Suprapubic skin (tissue), 4 donors: ENCODE measurements at regions not wholly inside any gene's neighbourhood (a gene's known extent, or its start where the extent isn't known, plus 50 kb on each side); places are given as distances from the start of the nearest gene placed in this dataset.
"Not testable (repeated sequence)": the region's sequence is repeated elsewhere in the genome, so short reads cannot be mapped to it uniquely, and the experiment has no call there.

Experiments used
- DNase-seq, 2 donors: peaks; one replicate each; pipeline ENCODE4 v3.0.0-alpha.2; 2019; ENCODE audit warnings: low spot score in 2 of 2
- H3K27ac ChIP-seq: fragments of 200-600 bp; sonication (generic); one replicate; pipeline ENCODE4 v1.5.1; 2019
- H3K27me3 ChIP-seq: fragments of 200-600 bp; sonication (generic); one replicate; pipeline ENCODE4 v1.5.1; 2019
- H3K36me3 ChIP-seq: fragments of 200-600 bp; sonication (generic); one replicate; pipeline ENCODE4 v1.5.1; 2019
- H3K4me1 ChIP-seq: fragments of 200-600 bp; sonication (generic); one replicate; pipeline ENCODE4 v1.5.1; 2019
- H3K4me3 ChIP-seq: fragments of 200-600 bp; sonication (generic); one replicate; pipeline ENCODE4 v1.5.1; 2019; ENCODE audit warnings: mild to moderate bottlenecking
- H3K9me3 ChIP-seq: fragments of 200-600 bp; sonication (generic); one replicate; pipeline ENCODE4 v1.5.1; 2019
- EP300 ChIP-seq: sonication (generic); formaldehyde crosslinking; IDR thresholded peaks from one replicate; pipeline ENCODE4 v1.6.1; 2017; ENCODE audit warnings: antibody characterized with exemption
- POLR2A ChIP-seq, 2 donors: fragments of 450-650 bp; IDR thresholded peaks; one replicate each; pipeline ENCODE4 v1.6.1; 2017; ENCODE audit warnings: antibody characterized with exemption in 2 of 2, mild to moderate bottlenecking in 2 of 2, moderate library complexity in 2 of 2
- POLR2AphosphoS5 ChIP-seq, 3 donors: sonication (generic); formaldehyde crosslinking; IDR thresholded peaks; one replicate each; pipeline ENCODE4 v1.6.1; 2017; ENCODE audit warnings: antibody characterized with exemption in 3 of 3
- WGBS: methylation state at CpG from one replicate; pipeline ENCODE4 v1.1.5; 2018; 5-methylcytosine and 5-hydroxymethylcytosine counted together
- TF ChIP-seq, protein P1 (sequence below), 2 donors: fragments of 200-600 bp in 1 of 2; fragments of 450-650 bp in 1 of 2; sonication (generic) in 1 of 2; IDR thresholded peaks; one replicate each; pipeline ENCODE4 v1.5.1; 2016 to 2019; ENCODE audit warnings: antibody characterized with exemption in 2 of 2, mild to moderate bottlenecking in 1 of 2, moderate library complexity in 1 of 2

DNA sequence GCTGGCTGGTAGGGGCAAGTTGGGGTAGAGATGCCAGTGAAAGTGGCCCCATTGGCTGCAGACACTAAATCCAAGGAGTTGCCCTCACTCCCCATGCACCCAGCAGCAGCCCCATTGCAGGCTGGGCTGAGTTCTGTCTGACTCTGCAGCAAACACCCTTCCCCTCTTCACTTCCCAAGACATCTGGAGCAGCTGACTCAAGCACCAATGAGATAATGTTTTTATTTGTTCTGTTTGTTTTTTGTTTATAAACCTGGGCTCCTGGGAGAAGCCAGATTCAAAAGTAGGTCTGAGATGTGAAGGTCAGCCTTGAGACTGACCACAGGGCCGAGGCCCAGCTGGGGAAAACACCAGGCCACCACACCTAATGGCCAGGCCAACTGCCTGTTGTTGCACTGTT lies 545.9 kb upstream of the KLF4 start:
- Histone ChIP-seq H3K4me1 (peaks cover 16% of the 10 kb centered on the region), H3K4me3 (no peak overlapping the region), H3K27me3 (no peaks in the 10 kb centered on the region), H3K36me3 (no peaks in the 10 kb centered on the region), H3K9me3 (no peaks in the 10 kb centered on the region), H3K27ac (no peak overlapping the region)
- WGBS = 100% methylated on average over 1 of the region's 1 CpG
- DNase-seq = no peak
- no peak for TF ChIP-seq POLR2A (IDR thresholded peaks at IDR 0.05)
- TF ChIP-seq, protein P1, sequence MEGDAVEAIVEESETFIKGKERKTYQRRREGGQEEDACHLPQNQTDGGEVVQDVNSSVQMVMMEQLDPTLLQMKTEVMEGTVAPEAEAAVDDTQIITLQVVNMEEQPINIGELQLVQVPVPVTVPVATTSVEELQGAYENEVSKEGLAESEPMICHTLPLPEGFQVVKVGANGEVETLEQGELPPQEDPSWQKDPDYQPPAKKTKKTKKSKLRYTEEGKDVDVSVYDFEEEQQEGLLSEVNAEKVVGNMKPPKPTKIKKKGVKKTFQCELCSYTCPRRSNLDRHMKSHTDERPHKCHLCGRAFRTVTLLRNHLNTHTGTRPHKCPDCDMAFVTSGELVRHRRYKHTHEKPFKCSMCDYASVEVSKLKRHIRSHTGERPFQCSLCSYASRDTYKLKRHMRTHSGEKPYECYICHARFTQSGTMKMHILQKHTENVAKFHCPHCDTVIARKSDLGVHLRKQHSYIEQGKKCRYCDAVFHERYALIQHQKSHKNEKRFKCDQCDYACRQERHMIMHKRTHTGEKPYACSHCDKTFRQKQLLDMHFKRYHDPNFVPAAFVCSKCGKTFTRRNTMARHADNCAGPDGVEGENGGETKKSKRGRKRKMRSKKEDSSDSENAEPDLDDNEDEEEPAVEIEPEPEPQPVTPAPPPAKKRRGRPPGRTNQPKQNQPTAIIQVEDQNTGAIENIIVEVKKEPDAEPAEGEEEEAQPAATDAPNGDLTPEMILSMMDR (IDR thresholded peaks at IDR 0.05) = no peak

- no peaks in the 10 kb centered on the region for H3K27me3 ChIP-seq
- no peaks in the 10 kb centered on the region for H3K9me3 ChIP-seq
- H3K36me3 ChIP-seq = no peaks in the 10 kb centered on the region
- TF ChIP-seq POLR2A (IDR thresholded peaks at IDR 0.05) (no peak), POLR2AphosphoS5 (IDR thresholded peaks at IDR 0.05) (no peak), EP300 (no peak)
- TF ChIP-seq, protein P1 (IDR thresholded peaks at IDR 0.05) = no peak
- no peak overlapping the region for H3K4me3 ChIP-seq
- no peak for DNase-seq
- peaks cover 14% of the 10 kb centered on the region for H3K4me1 ChIP-seq
- WGBS = 57% methylated on average over 5 of the region's 5 CpGs
- no peak overlapping the region for H3K27ac ChIP-seq
Observed at GRCh38 chr9:108033976-108034964, 544.7 kb upstream of the KLF4 start.

- not testable (repeated sequence) for H3K27ac ChIP-seq, H3K36me3 ChIP-seq, DNase-seq, H3K9me3 ChIP-seq, H3K4me3 ChIP-seq, H3K27me3 ChIP-seq
- H3K4me1 ChIP-seq = peaks cover 14% of the 10 kb centered on the region
- WGBS = 88% methylated on average over 6 of the region's 9 CpGs
Observed at GRCh38 chr9:108032079-108032478, 542.5 kb upstream of the KLF4 start.

GRCh38 chr9:108031221-108031620 lies 541.7 kb upstream of the KLF4 start:
- H3K27me3 ChIP-seq, H3K4me3 ChIP-seq, H3K9me3 ChIP-seq, H3K36me3 ChIP-seq, DNase-seq, H3K27ac ChIP-seq: not testable (repeated sequence)
- peaks cover 14% of the 10 kb centered on the region for H3K4me1 ChIP-seq
- 97% methylated on average over 11 of the region's 11 CpGs for WGBS

DNA sequence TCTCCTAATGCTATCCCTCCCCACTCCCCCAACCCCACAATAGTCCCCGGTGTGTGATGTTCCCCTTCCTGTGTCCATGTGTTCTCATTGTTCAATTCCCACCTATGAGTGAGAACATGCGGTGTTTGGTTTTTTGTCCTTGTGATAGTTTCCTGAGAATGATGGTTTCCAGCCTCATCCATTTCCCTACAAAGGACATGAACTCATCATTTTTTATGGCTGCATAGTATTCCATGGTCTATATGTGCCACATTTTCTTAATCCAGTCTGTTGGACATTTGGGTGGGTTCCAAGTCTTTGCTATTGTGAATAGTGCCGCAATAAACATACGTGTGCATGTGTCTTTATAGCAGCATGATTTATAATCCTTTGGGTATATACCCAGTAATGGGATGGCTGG lies 537.1 kb upstream of the KLF4 start:
- not testable (repeated sequence) for H3K27me3 ChIP-seq, H3K27ac ChIP-seq, DNase-seq, H3K4me1 ChIP-seq, H3K9me3 ChIP-seq, H3K4me3 ChIP-seq, H3K36me3 ChIP-seq
- over 99% methylated on average over 4 of the region's 4 CpGs for WGBS

- no peak overlapping the region for H3K4me3 ChIP-seq
- H3K4me1 ChIP-seq = no peaks in the 10 kb centered on the region
- no peak overlapping the region for H3K27ac ChIP-seq
- DNase-seq = no peak
- TF ChIP-seq POLR2A (IDR thresholded peaks at IDR 0.05) (no peak), EP300 (no peak), POLR2AphosphoS5 (IDR thresholded peaks at IDR 0.05) (no peak)
- TF ChIP-seq, protein P1 (IDR thresholded peaks at IDR 0.05) = no peak
- no peaks in the 10 kb centered on the region for H3K36me3 ChIP-seq
- H3K27me3 ChIP-seq = no peaks in the 10 kb centered on the region
- no peaks in the 10 kb centered on the region for H3K9me3 ChIP-seq
Observed at GRCh38 chr9:108024604-108025003, 535.0 kb upstream of the KLF4 start.
